Stimulated activated CD8-positive, alpha-beta memory T cell treated with anti-CD3 and anti-CD28 coated beads, Interleukin-7, amount 100 ng/mL, for 4 hours (primary cell): ENCODE measurements at regions not wholly inside any gene's neighbourhood (a gene's known extent, or its start where the extent isn't known, plus 50 kb on each side); places are given as distances from the start of the nearest gene placed in this dataset.

Experiments
- DNase-seq, 2 donors: peaks; one replicate each; pipeline ENCODE4 v3.0.0-alpha.2; 2020; ENCODE audit warnings: low read depth in 2 of 2

GRCh38 chr10:6647811-6648526 is 67.9 kb upstream of the PRKCQ start:
- peak; percentile 42 to 66 for DNase-seq

GRCh38 chr10:6643962-6644361 is 63.9 kb upstream of the PRKCQ start:
- DNase-seq, result no peak

- DNase-seq, result no peak
Observed at GRCh38 chr10:6642876-6643275, 62.8 kb upstream of the PRKCQ start.

GRCh38 chr10:6640433-6641040 is 60.5 kb upstream of the PRKCQ start:
- DNase-seq, result no peak

- DNase-seq, result no peak
Observed at GRCh38 chr10:6637053-6637452, 57.0 kb upstream of the PRKCQ start.

GRCh38 chr10:6635784-6636183 is 55.7 kb upstream of the PRKCQ start:
- no peak for DNase-seq
